Stomach (tissue), 8 donors: ENCODE measurements at regions not wholly inside any gene's neighbourhood (a gene's known extent, or its start where the extent isn't known, plus 50 kb on each side); places are given as distances from the start of the nearest gene placed in this dataset.
"Not testable (repeated sequence)": the region's sequence is repeated elsewhere in the genome, so short reads cannot be mapped to it uniquely, and the experiment has no call there.

Experiments used
- DNase-seq, 2 donors: peaks; one replicate each; pipeline versions ENCODE4 v3.0.0 to v3.0.0-alpha.2; 2013 to 2019
- H3K27ac ChIP-seq, 5 donors: fragments of 200-600 bp in 4 of 5; sonication (generic) in 4 of 5; one replicate each; pipeline ENCODE4 v1.5.1; 2013 to 2019; ENCODE audit warnings: mild to moderate bottlenecking in 1 of 5, moderate library complexity in 1 of 5
- H3K27me3 ChIP-seq, 3 donors: fragments of 200-600 bp; sonication (generic); one replicate each; pipeline ENCODE4 v1.5.1; 2017 to 2019; ENCODE audit warnings: mixed run types in 1 of 3
- H3K36me3 ChIP-seq, 4 donors: fragments of 200-600 bp; sonication (generic); 1 replicate in 3 of 4; 2 replicates in 1 of 4; pipeline ENCODE4 v1.5.1; 2016 to 2019
- H3K4me1 ChIP-seq, 4 donors: fragments of 200-600 bp; sonication (generic); one replicate each; pipeline ENCODE4 v1.5.1; 2016 to 2019
- H3K4me3 ChIP-seq, 4 donors: fragments of 200-600 bp; sonication (generic) in 3 of 4; one replicate each; pipeline ENCODE4 v1.5.1; 2016 to 2019; ENCODE audit warnings: mild to moderate bottlenecking in 1 of 4
- H3K9me3 ChIP-seq, 4 donors: fragments of 200-600 bp; sonication (generic); one replicate each; pipeline ENCODE4 v1.5.1; 2016 to 2019
- CTCF ChIP-seq, 7 experiments: fragments of 450-650 bp in 4 of 7; fragments of 200-600 bp in 3 of 7; sonication (generic) in 3 of 7; IDR thresholded peaks; one replicate each; pipeline ENCODE4 v1.5.1; 2016 to 2019; ENCODE audit warnings: antibody characterized with exemption in 7 of 7, control low read depth in 2 of 7, mild to moderate bottlenecking in 1 of 7
- EP300 ChIP-seq: sonication (generic); formaldehyde crosslinking; IDR thresholded peaks from one replicate; pipeline ENCODE4 v1.6.1; 2017; ENCODE audit warnings: antibody characterized with exemption
- POLR2A ChIP-seq, 4 donors: fragments of 450-650 bp; IDR thresholded peaks; one replicate each; pipeline ENCODE4 v1.6.1; 2016; ENCODE audit warnings: antibody characterized with exemption in 4 of 4, control low read depth in 2 of 4, mild to moderate bottlenecking in 1 of 4, moderate library complexity in 1 of 4
- POLR2AphosphoS5 ChIP-seq, 3 donors: sonication (generic); formaldehyde crosslinking; IDR thresholded peaks; one replicate each; pipeline ENCODE4 v1.6.1; 2016; ENCODE audit warnings: antibody characterized with exemption in 3 of 3
- WGBS, 5 donors: extraction: QIAGEN DNeasy Blood & Tissue Kit in 3 of 5; methylation state at CpG; one replicate each; pipeline versions ENCODE4 v1.1.5 to v1.1.7; 2013 to 2018; 5-methylcytosine and 5-hydroxymethylcytosine counted together
- intact Hi-C: fragments of 100-400 bp; cut with DNase I; formaldehyde crosslinking; loops from one replicate; pipeline ENCODE4 v1.15.1; 2023; ENCODE audit warnings: low total_unique reads
- donor health status: healthy with polysubstance abuse.
- donor health status: Bipolar disorder and iron deficiency.
- donor health status: healthy.

- Histone ChIP-seq H3K36me3 (no peaks in the 10 kb centered on the region), H3K27me3 (no peaks in the 10 kb centered on the region), H3K4me3 (no peak overlapping the region), H3K9me3 (no peaks in the 10 kb centered on the region), H3K27ac (no peak overlapping the region), H3K4me1 (no peaks in the 10 kb centered on the region)
- intact Hi-C loops: no loop called here
- no peak for DNase-seq
- 86 to 96% (median 93%) methylated on average over 1 of the region's 1 CpG for WGBS, 5 donors
- no peak for TF ChIP-seq CTCF (IDR thresholded peaks at IDR 0.05)
These were observed 517.5 kb downstream of the IRS1 start for GRCh38 chr2:226282151-226282550.

GRCh38 chr2:226280136-226280535, 519.5 kb downstream of the IRS1 start:
- H3K27ac ChIP-seq, H3K9me3 ChIP-seq, DNase-seq, H3K4me1 ChIP-seq, H3K4me3 ChIP-seq, H3K36me3 ChIP-seq, intact Hi-C loops, H3K27me3 ChIP-seq: not testable (repeated sequence)
- 76 to 90% (median 89%) methylated on average over 2 of the region's 2 CpGs for WGBS, 5 donors

GRCh38 chr2:226275215-226275614, 524.4 kb downstream of the IRS1 start:
- WGBS, 5 donors: 30 to 75% (median 45%) methylated on average over 1 of the region's 1 CpG
- Histone ChIP-seq H3K4me3 (no peak overlapping the region), H3K27ac (no peak overlapping the region), H3K36me3 (no peaks in the 10 kb centered on the region), H3K9me3 (no peaks in the 10 kb centered on the region), H3K4me1 (no peaks in the 10 kb centered on the region), H3K27me3 (no peaks in the 10 kb centered on the region)
- DNase-seq: no peak
- intact Hi-C loops: no loop called here
- no peak for TF ChIP-seq EP300
- no peak for TF ChIP-seq CTCF (IDR thresholded peaks at IDR 0.05)
- no peak for TF ChIP-seq POLR2AphosphoS5 (IDR thresholded peaks at IDR 0.05)
- no peak for TF ChIP-seq POLR2A (IDR thresholded peaks at IDR 0.05)

GRCh38 chr2:226274143-226274542, 525.5 kb downstream of the IRS1 start:
- 82 to 88% (median 83%) methylated on average over 8 of the region's 8 CpGs for WGBS, 5 donors
- Histone ChIP-seq H3K27me3 (no peaks in the 10 kb centered on the region), H3K4me1 (no peaks in the 10 kb centered on the region), H3K27ac (no peak overlapping the region), H3K9me3 (no peaks in the 10 kb centered on the region), H3K36me3 (no peaks in the 10 kb centered on the region), H3K4me3 (no peak overlapping the region)
- DNase-seq: no peak
- intact Hi-C loops: no loop called here
- TF ChIP-seq CTCF (IDR thresholded peaks at IDR 0.05): no peak
- TF ChIP-seq POLR2AphosphoS5 (IDR thresholded peaks at IDR 0.05): no peak
- TF ChIP-seq EP300: no peak
- no peak for TF ChIP-seq POLR2A (IDR thresholded peaks at IDR 0.05)

- Histone ChIP-seq H3K27me3 (no peaks in the 10 kb centered on the region), H3K36me3 (no peaks in the 10 kb centered on the region), H3K4me1 (no peaks in the 10 kb centered on the region), H3K4me3 (no peak overlapping the region), H3K27ac (no peak overlapping the region), H3K9me3 (no peaks in the 10 kb centered on the region)
- intact Hi-C loops: no loop called here
- DNase-seq: no peak
- TF ChIP-seq POLR2AphosphoS5 (IDR thresholded peaks at IDR 0.05) (no peak), CTCF (IDR thresholded peaks at IDR 0.05) (no peak)
These were observed 526.2 kb downstream of the IRS1 start for GRCh38 chr2:226273440-226273839.
